HFF-Myc (cell line): ENCODE measurements at regions not wholly inside any gene's neighbourhood (a gene's known extent, or its start where the extent isn't known, plus 50 kb on each side); places are given as distances from the start of the nearest gene placed in this dataset.

Experiments
- DNase-seq: peaks from one replicate; pipeline ENCODE4 v3.0.0-alpha.2; 2011; ENCODE audit warnings: low read depth; ENCODE audit errors: extremely low read depth
- H3K4me3 ChIP-seq: replicated peaks from 2 replicates; pipeline ENCODE4 v1.5.1; 2011; ENCODE audit warnings: low read depth, mild to moderate bottlenecking, control low read depth, low read length
- TF ChIP-seq, protein P1 (sequence below): IDR thresholded peaks from 2 replicates; pipeline ENCODE4 v1.5.1; 2012; ENCODE audit warnings: mild to moderate bottlenecking, low read depth, low read length, control low read depth; ENCODE audit errors: missing control alignments

- DNase-seq: no peak
- TF ChIP-seq, protein P1, sequence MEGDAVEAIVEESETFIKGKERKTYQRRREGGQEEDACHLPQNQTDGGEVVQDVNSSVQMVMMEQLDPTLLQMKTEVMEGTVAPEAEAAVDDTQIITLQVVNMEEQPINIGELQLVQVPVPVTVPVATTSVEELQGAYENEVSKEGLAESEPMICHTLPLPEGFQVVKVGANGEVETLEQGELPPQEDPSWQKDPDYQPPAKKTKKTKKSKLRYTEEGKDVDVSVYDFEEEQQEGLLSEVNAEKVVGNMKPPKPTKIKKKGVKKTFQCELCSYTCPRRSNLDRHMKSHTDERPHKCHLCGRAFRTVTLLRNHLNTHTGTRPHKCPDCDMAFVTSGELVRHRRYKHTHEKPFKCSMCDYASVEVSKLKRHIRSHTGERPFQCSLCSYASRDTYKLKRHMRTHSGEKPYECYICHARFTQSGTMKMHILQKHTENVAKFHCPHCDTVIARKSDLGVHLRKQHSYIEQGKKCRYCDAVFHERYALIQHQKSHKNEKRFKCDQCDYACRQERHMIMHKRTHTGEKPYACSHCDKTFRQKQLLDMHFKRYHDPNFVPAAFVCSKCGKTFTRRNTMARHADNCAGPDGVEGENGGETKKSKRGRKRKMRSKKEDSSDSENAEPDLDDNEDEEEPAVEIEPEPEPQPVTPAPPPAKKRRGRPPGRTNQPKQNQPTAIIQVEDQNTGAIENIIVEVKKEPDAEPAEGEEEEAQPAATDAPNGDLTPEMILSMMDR: no peak
- no peak overlapping the region for H3K4me3 ChIP-seq
Measured at GRCh38 chr4:107187091-107187490, 151.0 kb upstream of the DKK2 start.

- peak; percentile 58 for DNase-seq
- TF ChIP-seq, protein P1: peak; percentile 71
- no peak overlapping the region for H3K4me3 ChIP-seq
Measured at GRCh38 chr4:107183155-107183774, 147.2 kb upstream of the DKK2 start.

GRCh38 chr4:107182347-107182746, 146.2 kb upstream of the DKK2 start:
- no peak overlapping the region for H3K4me3 ChIP-seq
- no peak for DNase-seq
- TF ChIP-seq, protein P1: no peak

- DNase-seq: no peak
- H3K4me3 ChIP-seq: no peak overlapping the region
- TF ChIP-seq, protein P1: peak; percentile 11
Measured at GRCh38 chr4:107166873-107167450, 130.8 kb upstream of the DKK2 start.

DNA sequence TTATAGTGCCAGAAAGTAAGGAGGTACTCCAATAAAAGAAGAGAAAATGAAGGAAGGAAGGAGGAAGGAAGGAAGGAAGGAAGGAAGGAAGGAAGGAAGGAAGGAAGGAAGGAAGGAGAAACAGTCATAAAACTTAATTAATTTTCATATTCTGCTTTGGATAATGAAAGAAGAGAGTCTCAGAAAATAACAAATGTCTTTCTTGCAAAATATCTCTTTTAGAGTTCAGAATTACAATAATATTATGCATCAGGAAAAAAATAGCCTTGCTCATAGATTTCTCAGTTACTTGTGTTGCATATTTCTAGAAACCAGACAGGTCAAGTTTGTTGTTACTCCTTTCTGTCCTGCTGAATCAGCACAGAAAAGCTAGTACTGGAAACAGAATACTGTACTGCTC, 130.1 kb upstream of the DKK2 start:
- H3K4me3 ChIP-seq: no peak overlapping the region
- DNase-seq: no peak
- TF ChIP-seq, protein P1: no peak

GRCh38 chr4:107164962-107165475, 128.9 kb upstream of the DKK2 start:
- TF ChIP-seq, protein P1: no peak
- no peak overlapping the region for H3K4me3 ChIP-seq
- no peak for DNase-seq
